WTC11 (cell line): ENCODE measurements at regions not wholly inside any gene's neighbourhood (a gene's known extent, or its start where the extent isn't known, plus 50 kb on each side); places are given as distances from the start of the nearest gene placed in this dataset.
"Not testable (repeated sequence)": the region's sequence is repeated elsewhere in the genome, so short reads cannot be mapped to it uniquely, and the experiment has no call there.

Experiments
- CREB1 ChIP-seq: sonication (generic); formaldehyde crosslinking; IDR thresholded peaks from 2 replicates; pipeline ENCODE4 v1.8.0; 2023; ENCODE audit warnings: mild to moderate bottlenecking, missing genetic modification reagents
- TF ChIP-seq, protein P1 (sequence below): sonication (generic); formaldehyde crosslinking; IDR thresholded peaks from 2 replicates; pipeline ENCODE4 v1.8.0; 2022; ENCODE audit warnings: mild to moderate bottlenecking, missing genetic modification reagents

DNA sequence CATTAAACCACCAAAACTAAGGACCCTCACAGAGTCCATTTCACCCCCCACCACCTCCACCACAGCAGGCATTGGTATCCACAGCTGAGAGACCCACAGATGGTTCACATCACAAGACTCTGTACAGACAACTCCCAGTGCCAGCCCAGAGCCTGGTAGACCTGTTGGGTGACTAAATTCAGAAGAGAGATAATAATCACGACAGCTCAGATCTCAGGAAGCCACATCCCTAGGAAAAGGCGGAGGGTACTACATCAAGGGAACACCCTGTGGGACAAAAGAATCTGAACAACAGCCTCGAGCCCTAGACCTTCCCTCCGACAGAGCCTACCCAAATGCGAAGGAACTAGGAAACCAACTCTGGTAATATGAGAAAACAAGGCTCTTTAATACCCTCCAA lies 51.4 kb upstream of the TMEM45B start:
- not testable (repeated sequence) for TF ChIP-seq CREB1 (CRISPR knock-in tag)
- TF ChIP-seq, protein P1, sequence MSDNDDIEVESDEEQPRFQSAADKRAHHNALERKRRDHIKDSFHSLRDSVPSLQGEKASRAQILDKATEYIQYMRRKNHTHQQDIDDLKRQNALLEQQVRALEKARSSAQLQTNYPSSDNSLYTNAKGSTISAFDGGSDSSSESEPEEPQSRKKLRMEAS (CRISPR knock-in tag): not testable (repeated sequence)
